ENCODE measurements at regions not wholly inside any gene's neighbourhood (a gene's known extent, or its start where the extent isn't known, plus 50 kb on each side); places are given as distances from the start of the nearest gene placed in this dataset.

- TF ChIP-seq CTCF (conservative IDR thresholded peaks at IDR 0.05; ENCODE audit: low read depth, low read length) (no peak), EZH2 (IDR thresholded peaks at IDR 0.05; ENCODE audit: borderline replicate concordance, low read depth, low read length, poor library complexity, severe bottlenecking) (no peak)
Observed at GRCh38 chr10:117680601-117681000, 138.1 kb downstream of the EMX2 start.

Data from A673 (cell line).